GM12878 (cell line): ENCODE measurements at regions not wholly inside any gene's neighbourhood (a gene's known extent, or its start where the extent isn't known, plus 50 kb on each side); places are given as distances from the start of the nearest gene placed in this dataset.
"Not testable (repeated sequence)": the region's sequence is repeated elsewhere in the genome, so short reads cannot be mapped to it uniquely, and the experiment has no call there.

Experiments
- ATAC-seq: fragments of 200-7000 bp; cut with Tn5 transposase; 3 replicates; pipeline ENCODE4 v1.9.1; 2020; ENCODE audit warnings: mild to moderate bottlenecking, moderate library complexity
- BruUV-seq: library from RNA; stranded (reverse); fragments of 400-500 nt; replicated peaks from 2 replicates; lab custom pipeline; 2021; lab: Mats Ljungman, UMichigan
- CTCF ChIA-PET: fragments of 300-600 bp; sonication (Branson Sonifier 250); formaldehyde crosslinking; extraction: SDS; loops from one replicate; lab custom pipeline; 2021; ENCODE audit warnings: inconsistent platforms; lab: Yijun Ruan, JAX
- POLR2A ChIA-PET: fragments of 350-600 bp; formaldehyde crosslinking; extraction: SDS; loops from one replicate; lab custom pipeline; 2021; ENCODE audit warnings: inconsistent platforms; lab: Charles Lee
- RAD21 ChIA-PET: fragments of 300-600 bp; sonication (Branson Sonifier 250); formaldehyde crosslinking; loops from one replicate; lab custom pipeline; 2023; ENCODE audit warnings: antibody characterized with exemption; ENCODE audit not compliant: unreplicated experiment; lab: Charles Lee
- SMC1A ChIA-PET: fragments of 300-600 bp; sonication (Branson Sonifier 250); formaldehyde crosslinking; loops from one replicate; lab custom pipeline; 2023; ENCODE audit not compliant: unreplicated experiment, uncharacterized antibody; lab: Charles Lee
- DNase-seq: peaks from one replicate; pipeline ENCODE4 v3.0.0-alpha.2; 2011; ENCODE audit warnings: low read depth, low spot score
- FAIRE-seq: peaks from 3 replicates; lab custom pipeline; 2011; peaks lifted over from hg19 to GRCh38; lab: Jason Lieb, UNC
- H2AFZ ChIP-seq: 2 replicates; pipeline ENCODE4 v1.6.0; 2011; ENCODE audit warnings: low read depth, low read length, control low read depth; ENCODE audit not compliant: control insufficient read depth
- H3K27ac ChIP-seq: 2 replicates; pipeline ENCODE4 v1.5.1; 2011; ENCODE audit warnings: control low read depth; ENCODE audit not compliant: control insufficient read depth, insufficient read depth
- H3K27me3 ChIP-seq, 2 experiments: replicated peaks in 1 of 2; 2 replicates each; pipeline versions ENCODE4 v1.6.0 to v1.6.1; 2011; ENCODE audit warnings: low read length in 1 of 2; ENCODE audit not compliant: control insufficient read depth in 2 of 2, insufficient read depth in 2 of 2
- H3K36me3 ChIP-seq, 2 experiments: 2 replicates each; pipeline ENCODE4 v1.5.1; 2011; ENCODE audit warnings: low read length in 1 of 2; ENCODE audit not compliant: control insufficient read depth in 2 of 2, insufficient read depth in 2 of 2
- H3K4me1 ChIP-seq: 2 replicates; pipeline ENCODE4 v1.6.1; 2011; ENCODE audit warnings: mild to moderate bottlenecking, low read length, moderate library complexity, mixed read lengths; ENCODE audit not compliant: control insufficient read depth, insufficient read depth
- H3K4me2 ChIP-seq: 2 replicates; pipeline ENCODE4 v1.6.0; 2011; ENCODE audit warnings: control low read depth; ENCODE audit not compliant: control insufficient read depth, insufficient read depth
- H3K4me3 ChIP-seq: fragments of 200-600 bp; sonication (generic); 2 replicates; pipeline ENCODE4 v1.5.1; 2016
- H3K79me2 ChIP-seq: 2 replicates; pipeline ENCODE4 v1.6.0; 2011; ENCODE audit warnings: low read length; ENCODE audit not compliant: control insufficient read depth, insufficient read depth
- H3K9ac ChIP-seq: 2 replicates; pipeline ENCODE4 v1.8.0; 2011; ENCODE audit warnings: low read length, control low read depth, mixed read lengths; ENCODE audit not compliant: control insufficient read depth, insufficient read depth
- H3K9me3 ChIP-seq: replicated peaks from 3 replicates; pipeline ENCODE4 v1.5.1; 2011; ENCODE audit warnings: mild to moderate bottlenecking, low read length; ENCODE audit not compliant: control insufficient read depth, insufficient read depth
- H4K20me1 ChIP-seq: 2 replicates; pipeline ENCODE4 v1.6.0; 2011; ENCODE audit not compliant: control insufficient read depth, insufficient read depth
- CREB1 ChIP-seq: IDR thresholded peaks from 2 replicates; pipeline ENCODE4 v1.6.1; 2012; ENCODE audit warnings: low read depth, mild to moderate bottlenecking, inconsistent platforms
- FOS ChIP-seq: IDR thresholded peaks from 3 replicates; pipeline ENCODE4 v1.6.1; 2011; ENCODE audit warnings: borderline replicate concordance; ENCODE audit not compliant: insufficient read length; ENCODE audit errors: extremely low read depth
- SMAD1 ChIP-seq: fragments of 450-650 bp; IDR thresholded peaks from 2 replicates; pipeline ENCODE4 v1.6.1; 2018; ENCODE audit warnings: mild to moderate bottlenecking, low read depth; ENCODE audit not compliant: partially characterized antibody
- TAF1 ChIP-seq: IDR thresholded peaks from 2 replicates; pipeline ENCODE4 v1.6.1; 2011; ENCODE audit warnings: mild to moderate bottlenecking, low read depth, low read length, borderline replicate concordance
- ZSCAN29 ChIP-seq: fragments of 450-650 bp; IDR thresholded peaks from 2 replicates; pipeline ENCODE4 v1.6.1; 2017; ENCODE audit warnings: mild to moderate bottlenecking, moderate library complexity
- WGBS: methylation state at CpG from one replicate; pipeline ENCODE4 v1.1.6; 2016; ENCODE audit warnings: low lambda C conversion rate; ENCODE audit not compliant: insufficient replicate concordance, insufficient coverage; ENCODE audit errors: missing lambda C conversion rate; 5-methylcytosine and 5-hydroxymethylcytosine counted together
- in situ Hi-C: fragments of 300-500 bp; cut with MboI; formaldehyde crosslinking; loops from 9 replicates; pipeline ENCODE4 v1.14.3; 2018; ENCODE audit warnings: mixed read lengths
- intact Hi-C: fragments of 100-400 bp; cut with micrococcal nuclease; formaldehyde crosslinking; loops from one replicate; pipeline ENCODE4 v1.14.2; 2022; ENCODE audit not compliant: unreplicated experiment
- TF ChIP-seq, protein P1 (sequence below): fragments of 450-650 bp; formaldehyde crosslinking; IDR thresholded peaks from 2 replicates; pipeline ENCODE4 v1.4.0; 2020; ENCODE audit warnings: mild to moderate bottlenecking, moderate library complexity
- TF ChIP-seq, protein P2 (sequence below): IDR thresholded peaks from 2 replicates; pipeline ENCODE4 v1.6.1; 2012; ENCODE audit warnings: low read depth, low read length, improper control_type of control experiment
- TF ChIP-seq, protein P3 (sequence below): IDR thresholded peaks from 2 replicates; pipeline ENCODE4 v1.6.1; 2012; ENCODE audit warnings: improper control_type of control experiment, low read depth, low read length; ENCODE audit not compliant: insufficient replicate concordance

DNA sequence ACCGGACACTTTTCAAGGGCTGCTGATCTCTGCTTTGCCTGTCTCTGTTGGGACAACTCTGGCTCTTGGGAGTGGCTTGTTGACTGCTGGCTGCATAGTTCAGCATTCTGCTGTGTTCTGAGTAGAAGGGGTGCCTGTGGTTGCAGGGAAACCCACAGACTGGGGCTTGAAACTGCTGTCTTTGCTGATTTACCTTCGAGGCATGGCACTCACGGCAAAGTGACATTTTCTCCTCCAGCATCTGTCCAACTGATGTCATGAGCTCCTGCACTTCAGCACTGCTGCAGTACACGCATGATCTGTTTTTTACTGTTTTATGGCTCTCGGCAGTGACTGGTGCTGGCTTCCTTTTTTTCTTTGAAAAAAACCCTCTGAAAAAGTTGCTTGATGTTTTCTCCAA, 69.2 kb downstream of the SPATA31D1 start:
- Histone ChIP-seq H3K27ac (no peak overlapping the region), H2AFZ (no peak overlapping the region), H3K79me2 (no peaks in the 10 kb centered on the region), H3K9me3 (no peaks in the 10 kb centered on the region; the same call in 2 of the 3 replicates), H3K4me3 (no peak overlapping the region), H3K27me3 (no peaks in the 10 kb centered on the region), H3K36me3 (no peaks in the 10 kb centered on the region), H3K4me2 (no peak overlapping the region), H4K20me1 (no peaks in the 10 kb centered on the region), H3K4me1 (no peaks in the 10 kb centered on the region), H3K9ac (no peak overlapping the region)
- FAIRE-seq, result no peak
- in situ Hi-C loops (loop anchor here (25.0 kb wide), 1 partner anchor 96 kb away; no protein-coding TSS in a partner anchor), intact Hi-C loops (no loop called here)
- 1% methylated on average over 5 of the region's 5 CpGs for WGBS
- DNase-seq, result no peak
- ChIA-PET SMC1A (no interaction called here), CTCF (no interaction called here), RAD21 (no interaction called here), POLR2A (no interaction called here)
- TF ChIP-seq, protein P1, sequence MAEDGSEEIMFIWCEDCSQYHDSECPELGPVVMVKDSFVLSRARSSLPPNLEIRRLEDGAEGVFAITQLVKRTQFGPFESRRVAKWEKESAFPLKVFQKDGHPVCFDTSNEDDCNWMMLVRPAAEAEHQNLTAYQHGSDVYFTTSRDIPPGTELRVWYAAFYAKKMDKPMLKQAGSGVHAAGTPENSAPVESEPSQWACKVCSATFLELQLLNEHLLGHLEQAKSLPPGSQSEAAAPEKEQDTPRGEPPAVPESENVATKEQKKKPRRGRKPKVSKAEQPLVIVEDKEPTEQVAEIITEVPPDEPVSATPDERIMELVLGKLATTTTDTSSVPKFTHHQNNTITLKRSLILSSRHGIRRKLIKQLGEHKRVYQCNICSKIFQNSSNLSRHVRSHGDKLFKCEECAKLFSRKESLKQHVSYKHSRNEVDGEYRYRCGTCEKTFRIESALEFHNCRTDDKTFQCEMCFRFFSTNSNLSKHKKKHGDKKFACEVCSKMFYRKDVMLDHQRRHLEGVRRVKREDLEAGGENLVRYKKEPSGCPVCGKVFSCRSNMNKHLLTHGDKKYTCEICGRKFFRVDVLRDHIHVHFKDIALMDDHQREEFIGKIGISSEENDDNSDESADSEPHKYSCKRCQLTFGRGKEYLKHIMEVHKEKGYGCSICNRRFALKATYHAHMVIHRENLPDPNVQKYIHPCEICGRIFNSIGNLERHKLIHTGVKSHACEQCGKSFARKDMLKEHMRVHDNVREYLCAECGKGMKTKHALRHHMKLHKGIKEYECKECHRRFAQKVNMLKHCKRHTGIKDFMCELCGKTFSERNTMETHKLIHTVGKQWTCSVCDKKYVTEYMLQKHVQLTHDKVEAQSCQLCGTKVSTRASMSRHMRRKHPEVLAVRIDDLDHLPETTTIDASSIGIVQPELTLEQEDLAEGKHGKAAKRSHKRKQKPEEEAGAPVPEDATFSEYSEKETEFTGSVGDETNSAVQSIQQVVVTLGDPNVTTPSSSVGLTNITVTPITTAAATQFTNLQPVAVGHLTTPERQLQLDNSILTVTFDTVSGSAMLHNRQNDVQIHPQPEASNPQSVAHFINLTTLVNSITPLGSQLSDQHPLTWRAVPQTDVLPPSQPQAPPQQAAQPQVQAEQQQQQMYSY (CRISPR knock-in tag), result no peak
- TF ChIP-seq, protein P2, sequence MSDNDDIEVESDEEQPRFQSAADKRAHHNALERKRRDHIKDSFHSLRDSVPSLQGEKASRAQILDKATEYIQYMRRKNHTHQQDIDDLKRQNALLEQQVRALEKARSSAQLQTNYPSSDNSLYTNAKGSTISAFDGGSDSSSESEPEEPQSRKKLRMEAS, result no peak
- TF ChIP-seq ZSCAN29 (no peak), SMAD1 (no peak), FOS (no peak), TAF1 (no peak), CREB1 (no peak)
- TF ChIP-seq, protein P3, sequence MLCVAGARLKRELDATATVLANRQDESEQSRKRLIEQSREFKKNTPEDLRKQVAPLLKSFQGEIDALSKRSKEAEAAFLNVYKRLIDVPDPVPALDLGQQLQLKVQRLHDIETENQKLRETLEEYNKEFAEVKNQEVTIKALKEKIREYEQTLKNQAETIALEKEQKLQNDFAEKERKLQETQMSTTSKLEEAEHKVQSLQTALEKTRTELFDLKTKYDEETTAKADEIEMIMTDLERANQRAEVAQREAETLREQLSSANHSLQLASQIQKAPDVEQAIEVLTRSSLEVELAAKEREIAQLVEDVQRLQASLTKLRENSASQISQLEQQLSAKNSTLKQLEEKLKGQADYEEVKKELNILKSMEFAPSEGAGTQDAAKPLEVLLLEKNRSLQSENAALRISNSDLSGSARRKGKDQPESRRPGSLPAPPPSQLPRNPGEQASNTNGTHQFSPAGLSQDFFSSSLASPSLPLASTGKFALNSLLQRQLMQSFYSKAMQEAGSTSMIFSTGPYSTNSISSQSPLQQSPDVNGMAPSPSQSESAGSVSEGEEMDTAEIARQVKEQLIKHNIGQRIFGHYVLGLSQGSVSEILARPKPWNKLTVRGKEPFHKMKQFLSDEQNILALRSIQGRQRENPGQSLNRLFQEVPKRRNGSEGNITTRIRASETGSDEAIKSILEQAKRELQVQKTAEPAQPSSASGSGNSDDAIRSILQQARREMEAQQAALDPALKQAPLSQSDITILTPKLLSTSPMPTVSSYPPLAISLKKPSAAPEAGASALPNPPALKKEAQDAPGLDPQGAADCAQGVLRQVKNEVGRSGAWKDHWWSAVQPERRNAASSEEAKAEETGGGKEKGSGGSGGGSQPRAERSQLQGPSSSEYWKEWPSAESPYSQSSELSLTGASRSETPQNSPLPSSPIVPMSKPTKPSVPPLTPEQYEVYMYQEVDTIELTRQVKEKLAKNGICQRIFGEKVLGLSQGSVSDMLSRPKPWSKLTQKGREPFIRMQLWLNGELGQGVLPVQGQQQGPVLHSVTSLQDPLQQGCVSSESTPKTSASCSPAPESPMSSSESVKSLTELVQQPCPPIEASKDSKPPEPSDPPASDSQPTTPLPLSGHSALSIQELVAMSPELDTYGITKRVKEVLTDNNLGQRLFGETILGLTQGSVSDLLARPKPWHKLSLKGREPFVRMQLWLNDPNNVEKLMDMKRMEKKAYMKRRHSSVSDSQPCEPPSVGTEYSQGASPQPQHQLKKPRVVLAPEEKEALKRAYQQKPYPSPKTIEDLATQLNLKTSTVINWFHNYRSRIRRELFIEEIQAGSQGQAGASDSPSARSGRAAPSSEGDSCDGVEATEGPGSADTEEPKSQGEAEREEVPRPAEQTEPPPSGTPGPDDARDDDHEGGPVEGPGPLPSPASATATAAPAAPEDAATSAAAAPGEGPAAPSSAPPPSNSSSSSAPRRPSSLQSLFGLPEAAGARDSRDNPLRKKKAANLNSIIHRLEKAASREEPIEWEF, result no peak
- ATAC-seq, result no peak
- no TSS peak for BruUV-seq

DNA sequence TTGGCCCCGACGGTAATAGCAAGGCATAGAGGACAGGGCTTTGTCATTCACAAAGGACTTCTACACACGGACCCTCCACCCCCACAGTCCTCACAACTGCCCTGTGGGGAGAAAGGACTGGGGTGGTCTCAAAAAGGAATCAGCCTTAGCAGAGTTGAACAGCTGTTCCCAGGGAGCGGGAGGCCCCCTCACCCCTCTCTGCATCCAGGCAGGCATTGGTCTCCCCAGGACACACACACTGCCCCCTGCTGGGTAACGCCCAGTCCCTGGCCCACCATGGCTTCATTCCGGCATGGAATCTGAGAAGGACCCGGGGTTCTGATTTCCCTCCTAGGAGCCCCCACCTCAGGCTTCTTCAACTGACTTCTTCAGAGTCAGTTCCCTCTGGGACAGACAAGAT, 73.2 kb downstream of the SPATA31D1 start:
- CTCF ChIA-PET, H3K9ac ChIP-seq, ATAC-seq, H3K79me2 ChIP-seq, SMC1A ChIA-PET, RAD21 ChIA-PET, FAIRE-seq, H3K27me3 ChIP-seq, H3K4me1 ChIP-seq, H3K4me3 ChIP-seq, POLR2A ChIA-PET, H3K4me2 ChIP-seq, DNase-seq, intact Hi-C loops, H3K9me3 ChIP-seq, H3K36me3 ChIP-seq, H2AFZ ChIP-seq, BruUV-seq, H4K20me1 ChIP-seq, H3K27ac ChIP-seq: not testable (repeated sequence)
- 33% methylated on average over 7 of the region's 7 CpGs for WGBS
- in situ Hi-C loops, result loop anchor here (25.0 kb wide), 1 partner anchor 100 kb away; no protein-coding TSS in a partner anchor
